ENCODE measurements at regions not wholly inside any gene's neighbourhood (a gene's known extent, or its start where the extent isn't known, plus 50 kb on each side); places are given as distances from the start of the nearest gene placed in this dataset.

DNA sequence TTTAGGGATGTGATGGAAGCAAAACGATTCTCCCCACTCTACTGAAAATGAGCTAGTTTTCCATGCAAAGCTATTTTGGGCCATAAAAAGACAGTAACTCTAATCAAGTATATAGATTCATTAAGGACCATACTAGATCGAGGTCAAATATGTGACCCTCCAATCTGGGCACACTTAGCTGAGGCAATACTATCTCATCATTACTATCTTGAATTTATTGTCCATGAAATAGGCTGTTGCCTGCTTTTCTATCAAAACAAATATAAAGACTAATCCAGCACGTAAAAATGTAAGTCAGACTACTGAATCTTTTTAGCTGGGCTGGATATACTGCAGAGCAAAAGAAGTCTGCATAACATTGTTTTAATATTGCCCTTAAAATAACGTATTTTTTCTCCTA lies 943.1 kb downstream of the NR2F1-AS1 start:
- TF ChIP-seq POLR2A (IDR thresholded peaks at IDR 0.05) = no peak
- TF ChIP-seq, protein P1, sequence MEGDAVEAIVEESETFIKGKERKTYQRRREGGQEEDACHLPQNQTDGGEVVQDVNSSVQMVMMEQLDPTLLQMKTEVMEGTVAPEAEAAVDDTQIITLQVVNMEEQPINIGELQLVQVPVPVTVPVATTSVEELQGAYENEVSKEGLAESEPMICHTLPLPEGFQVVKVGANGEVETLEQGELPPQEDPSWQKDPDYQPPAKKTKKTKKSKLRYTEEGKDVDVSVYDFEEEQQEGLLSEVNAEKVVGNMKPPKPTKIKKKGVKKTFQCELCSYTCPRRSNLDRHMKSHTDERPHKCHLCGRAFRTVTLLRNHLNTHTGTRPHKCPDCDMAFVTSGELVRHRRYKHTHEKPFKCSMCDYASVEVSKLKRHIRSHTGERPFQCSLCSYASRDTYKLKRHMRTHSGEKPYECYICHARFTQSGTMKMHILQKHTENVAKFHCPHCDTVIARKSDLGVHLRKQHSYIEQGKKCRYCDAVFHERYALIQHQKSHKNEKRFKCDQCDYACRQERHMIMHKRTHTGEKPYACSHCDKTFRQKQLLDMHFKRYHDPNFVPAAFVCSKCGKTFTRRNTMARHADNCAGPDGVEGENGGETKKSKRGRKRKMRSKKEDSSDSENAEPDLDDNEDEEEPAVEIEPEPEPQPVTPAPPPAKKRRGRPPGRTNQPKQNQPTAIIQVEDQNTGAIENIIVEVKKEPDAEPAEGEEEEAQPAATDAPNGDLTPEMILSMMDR (IDR thresholded peaks at IDR 0.05 in 4 of 5, conservative IDR thresholded peaks at IDR 0.05 in 1 of 5) = no peak
